ENCODE measurements at regions not wholly inside any gene's neighbourhood (a gene's known extent, or its start where the extent isn't known, plus 50 kb on each side); places are given as distances from the start of the nearest gene placed in this dataset.
"Not testable (repeated sequence)": the region's sequence is repeated elsewhere in the genome, so short reads cannot be mapped to it uniquely, and the experiment has no call there.

GRCh38 chr2:13779996-13780395 is 852.5 kb upstream of the LRATD1 start:
- no peak for DNase-seq

GRCh38 chr2:13791019-13791547 is 841.4 kb upstream of the LRATD1 start:
- no peak for DNase-seq

GRCh38 chr2:13806539-13806938 is 826.0 kb upstream of the LRATD1 start:
- no peak for DNase-seq

- no peak for DNase-seq
Observed at GRCh38 chr2:13813236-13813635, 819.3 kb upstream of the LRATD1 start.

GRCh38 chr2:13818002-13818401 is 814.5 kb upstream of the LRATD1 start:
- no peak for DNase-seq

GRCh38 chr2:13819896-13820295 is 812.6 kb upstream of the LRATD1 start:
- DNase-seq, result no peak

- no peak for DNase-seq
Observed at GRCh38 chr2:13821255-13821880, 811.1 kb upstream of the LRATD1 start.

GRCh38 chr2:13822365-13822764 is 810.2 kb upstream of the LRATD1 start:
- DNase-seq, result no peak

- no peak for DNase-seq
Observed at GRCh38 chr2:13826314-13826853, 806.1 kb upstream of the LRATD1 start.

GRCh38 chr2:13858626-13859025 is 773.9 kb upstream of the LRATD1 start:
- DNase-seq, result no peak

GRCh38 chr2:13868275-13868674 is 764.2 kb upstream of the LRATD1 start:
- DNase-seq, result not testable (repeated sequence)

GRCh38 chr2:13876491-13877037 is 756.0 kb upstream of the LRATD1 start:
- no peak for DNase-seq

- DNase-seq, result no peak
Observed at GRCh38 chr2:13877571-13877970, 754.9 kb upstream of the LRATD1 start.

- no peak for DNase-seq
Observed at GRCh38 chr2:13884291-13884976, 748.1 kb upstream of the LRATD1 start.

- no peak for DNase-seq
Observed at GRCh38 chr2:13901526-13901925, 731.0 kb upstream of the LRATD1 start.

- no peak for DNase-seq
Observed at GRCh38 chr2:13905831-13906230, 726.7 kb upstream of the LRATD1 start.

- DNase-seq, result no peak
Observed at GRCh38 chr2:13916066-13916465, 716.5 kb upstream of the LRATD1 start.

GRCh38 chr2:13917958-13918357 is 714.6 kb upstream of the LRATD1 start:
- no peak for DNase-seq

GRCh38 chr2:13919981-13920382 is 712.5 kb upstream of the LRATD1 start:
- DNase-seq, result no peak

GRCh38 chr2:13921245-13921644 is 711.3 kb upstream of the LRATD1 start:
- no peak for DNase-seq

GRCh38 chr2:13923823-13924222 is 708.7 kb upstream of the LRATD1 start:
- no peak for DNase-seq

- DNase-seq, result no peak
Observed at GRCh38 chr2:13942111-13942510, 690.4 kb upstream of the LRATD1 start.

GRCh38 chr2:13950761-13951160 is 681.8 kb upstream of the LRATD1 start:
- no peak for DNase-seq

GRCh38 chr2:13968811-13969210 is 663.7 kb upstream of the LRATD1 start:
- DNase-seq, result no peak
